ENCODE measurements at regions not wholly inside any gene's neighbourhood (a gene's known extent, or its start where the extent isn't known, plus 50 kb on each side); places are given as distances from the start of the nearest gene placed in this dataset.

GRCh38 chr6:109237077-109237985, 142.0 kb downstream of the CEP57L1 start:
- Histone ChIP-seq H3K4me3 (ENCODE audit: low read length) (peak overlapping the region; percentile 14), H3K27me3 (ENCODE audit: control insufficient read depth, insufficient read depth, low read length) (no peaks in the 10 kb centered on the region), H3K9ac (ENCODE audit: low read depth, low read length) (no peak overlapping the region), H3K36me3 (ENCODE audit: insufficient read depth, low read length) (no peaks in the 10 kb centered on the region), H3K9me3 (replicated peaks; ENCODE audit: low read length) (no peaks in the 10 kb centered on the region), H3K4me2 (ENCODE audit: low read length) (no peak overlapping the region), H3K4me1 (ENCODE audit: control insufficient read depth, insufficient read depth, low read length) (peaks cover 50% of the 10 kb centered on the region)

- no peaks in the 10 kb centered on the region for H3K9me3 ChIP-seq (replicated peaks; ENCODE audit: low read length)
- H3K4me3 ChIP-seq (ENCODE audit: low read length) = no peak overlapping the region
- no peaks in the 10 kb centered on the region for H3K36me3 ChIP-seq (ENCODE audit: insufficient read depth, low read length)
- H3K27me3 ChIP-seq (ENCODE audit: control insufficient read depth, insufficient read depth, low read length) = no peaks in the 10 kb centered on the region
- H3K9ac ChIP-seq (ENCODE audit: low read depth, low read length) = no peak overlapping the region
- peaks cover 52% of the 10 kb centered on the region for H3K4me1 ChIP-seq (ENCODE audit: control insufficient read depth, insufficient read depth, low read length)
- no peak overlapping the region for H3K4me2 ChIP-seq (ENCODE audit: low read length)
Observed at GRCh38 chr6:109236115-109237076, 141.1 kb downstream of the CEP57L1 start.

- no peak overlapping the region for H3K4me3 ChIP-seq (ENCODE audit: low read length)
- no peak overlapping the region for H3K9ac ChIP-seq (ENCODE audit: low read depth, low read length)
- H3K36me3 ChIP-seq (ENCODE audit: insufficient read depth, low read length) = no peaks in the 10 kb centered on the region
- H3K4me2 ChIP-seq (ENCODE audit: low read length) = no peak overlapping the region
- H3K4me1 ChIP-seq (ENCODE audit: control insufficient read depth, insufficient read depth, low read length) = peaks cover 44% of the 10 kb centered on the region
- no peaks in the 10 kb centered on the region for H3K9me3 ChIP-seq (replicated peaks; ENCODE audit: low read length)
- H3K27me3 ChIP-seq (ENCODE audit: control insufficient read depth, insufficient read depth, low read length) = no peaks in the 10 kb centered on the region
Observed at GRCh38 chr6:109235481-109236038, 140.3 kb downstream of the CEP57L1 start.

DNA sequence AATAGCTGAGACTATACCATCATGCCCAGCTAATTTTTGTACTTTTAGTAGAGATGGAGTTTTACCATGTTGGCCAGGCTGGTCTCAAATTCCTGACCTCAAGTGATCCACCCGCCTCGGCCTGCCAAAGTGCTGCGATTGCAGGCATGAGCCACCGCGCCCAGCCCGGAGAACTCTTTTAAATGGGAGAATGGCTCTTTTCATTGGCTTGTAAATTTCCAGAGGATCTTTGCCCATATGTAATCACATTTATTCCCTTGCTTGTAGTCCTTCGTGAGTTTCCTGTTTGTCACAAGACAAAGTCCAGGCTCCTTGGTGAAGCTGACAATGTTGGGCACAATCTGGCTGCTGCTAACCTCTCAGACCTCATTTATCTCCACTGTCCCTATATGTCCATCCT, 135.1 kb downstream of the CEP57L1 start:
- Histone ChIP-seq H3K4me1 (ENCODE audit: control insufficient read depth, insufficient read depth, low read length) (peaks cover 17% of the 10 kb centered on the region), H3K4me3 (ENCODE audit: low read length) (no peak overlapping the region), H3K9me3 (replicated peaks; ENCODE audit: low read length) (no peaks in the 10 kb centered on the region), H3K4me2 (ENCODE audit: low read length) (no peak overlapping the region), H3K27me3 (ENCODE audit: control insufficient read depth, insufficient read depth, low read length) (no peaks in the 10 kb centered on the region), H3K36me3 (ENCODE audit: insufficient read depth, low read length) (no peaks in the 10 kb centered on the region), H3K9ac (ENCODE audit: low read depth, low read length) (no peak overlapping the region)

DNA sequence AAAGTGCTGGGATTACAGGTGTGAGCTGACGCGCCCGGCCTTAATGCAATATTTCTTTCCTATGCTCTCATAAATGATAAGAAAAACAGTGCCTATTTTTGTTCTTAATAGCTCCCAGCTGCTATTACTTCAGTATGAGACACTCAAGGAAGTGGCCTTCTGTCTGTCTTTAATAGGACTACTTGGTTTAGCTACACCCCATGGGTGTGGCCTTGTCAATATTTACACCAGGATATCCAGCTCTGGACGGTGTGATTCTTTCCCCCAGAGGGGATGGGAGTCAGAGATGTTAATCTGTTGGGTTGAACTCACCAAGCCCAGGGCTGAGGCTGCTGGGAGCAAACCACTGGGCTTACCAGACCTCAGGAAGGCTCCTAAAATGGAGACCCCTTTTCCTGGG, 134.2 kb downstream of the CEP57L1 start:
- H3K9me3 ChIP-seq (replicated peaks; ENCODE audit: low read length) = no peaks in the 10 kb centered on the region
- H3K4me1 ChIP-seq (ENCODE audit: control insufficient read depth, insufficient read depth, low read length) = peaks cover 17% of the 10 kb centered on the region
- H3K4me3 ChIP-seq (ENCODE audit: low read length) = no peak overlapping the region
- no peak overlapping the region for H3K4me2 ChIP-seq (ENCODE audit: low read length)
- H3K36me3 ChIP-seq (ENCODE audit: insufficient read depth, low read length) = no peaks in the 10 kb centered on the region
- no peak overlapping the region for H3K9ac ChIP-seq (ENCODE audit: low read depth, low read length)
- H3K27me3 ChIP-seq (ENCODE audit: control insufficient read depth, insufficient read depth, low read length) = no peaks in the 10 kb centered on the region

DNA sequence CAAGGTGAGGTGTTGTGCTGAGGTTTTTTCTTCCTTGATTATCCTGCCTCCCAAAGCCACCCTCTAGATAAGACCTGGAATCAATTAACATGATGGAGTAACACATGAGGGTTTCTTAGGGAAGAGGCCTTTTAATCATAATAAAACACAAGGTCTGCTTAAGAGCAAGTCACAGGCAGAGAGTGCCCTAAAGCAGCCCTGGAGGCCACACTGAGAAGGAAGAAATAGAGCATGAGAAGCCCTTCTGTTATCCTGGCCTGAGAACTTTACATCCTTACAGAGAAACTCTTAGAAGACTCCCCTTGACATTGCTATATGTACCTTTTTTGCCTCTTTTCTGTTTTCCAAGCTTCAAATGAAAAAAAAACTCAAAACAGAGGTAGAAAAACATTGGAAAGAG, 132.3 kb downstream of the CEP57L1 start:
- Histone ChIP-seq H3K9ac (ENCODE audit: low read depth, low read length) (no peak overlapping the region), H3K4me1 (ENCODE audit: control insufficient read depth, insufficient read depth, low read length) (peaks cover 17% of the 10 kb centered on the region), H3K4me3 (ENCODE audit: low read length) (no peak overlapping the region), H3K36me3 (ENCODE audit: insufficient read depth, low read length) (no peaks in the 10 kb centered on the region), H3K27me3 (ENCODE audit: control insufficient read depth, insufficient read depth, low read length) (no peaks in the 10 kb centered on the region), H3K4me2 (ENCODE audit: low read length) (no peak overlapping the region), H3K9me3 (replicated peaks; ENCODE audit: low read length) (no peaks in the 10 kb centered on the region)

DNA sequence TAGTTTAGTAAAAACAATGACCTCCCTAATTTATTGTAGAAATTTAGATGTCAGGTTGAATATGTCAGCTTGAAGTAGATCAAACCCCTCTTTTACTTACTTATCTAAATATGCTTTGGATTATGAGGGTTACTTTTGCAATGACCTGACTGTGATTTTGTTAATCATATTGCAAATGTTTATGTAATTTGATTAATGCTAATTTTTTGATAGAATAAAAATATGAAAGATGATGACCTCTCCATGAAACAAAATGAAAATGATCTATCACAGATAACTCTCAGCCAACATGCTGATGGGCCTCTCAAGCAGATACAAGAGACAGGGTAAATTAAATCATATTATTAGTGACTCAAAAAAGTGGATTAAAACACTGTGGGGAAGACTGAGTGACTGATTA, 131.0 kb downstream of the CEP57L1 start:
- Histone ChIP-seq H3K27me3 (ENCODE audit: control insufficient read depth, insufficient read depth, low read length) (no peaks in the 10 kb centered on the region), H3K4me3 (ENCODE audit: low read length) (no peak overlapping the region), H3K4me1 (ENCODE audit: control insufficient read depth, insufficient read depth, low read length) (peaks cover 7% of the 10 kb centered on the region), H3K9ac (ENCODE audit: low read depth, low read length) (no peak overlapping the region), H3K9me3 (replicated peaks; ENCODE audit: low read length) (no peaks in the 10 kb centered on the region), H3K4me2 (ENCODE audit: low read length) (no peak overlapping the region), H3K36me3 (ENCODE audit: insufficient read depth, low read length) (no peaks in the 10 kb centered on the region)

GRCh38 chr6:109225946-109226345, 130.6 kb downstream of the CEP57L1 start:
- no peak overlapping the region for H3K4me2 ChIP-seq (ENCODE audit: low read length)
- peaks cover 7% of the 10 kb centered on the region for H3K4me1 ChIP-seq (ENCODE audit: control insufficient read depth, insufficient read depth, low read length)
- no peaks in the 10 kb centered on the region for H3K36me3 ChIP-seq (ENCODE audit: insufficient read depth, low read length)
- no peak overlapping the region for H3K4me3 ChIP-seq (ENCODE audit: low read length)
- no peak overlapping the region for H3K9ac ChIP-seq (ENCODE audit: low read depth, low read length)
- H3K27me3 ChIP-seq (ENCODE audit: control insufficient read depth, insufficient read depth, low read length) = no peaks in the 10 kb centered on the region
- H3K9me3 ChIP-seq (replicated peaks; ENCODE audit: low read length) = no peaks in the 10 kb centered on the region

DNA sequence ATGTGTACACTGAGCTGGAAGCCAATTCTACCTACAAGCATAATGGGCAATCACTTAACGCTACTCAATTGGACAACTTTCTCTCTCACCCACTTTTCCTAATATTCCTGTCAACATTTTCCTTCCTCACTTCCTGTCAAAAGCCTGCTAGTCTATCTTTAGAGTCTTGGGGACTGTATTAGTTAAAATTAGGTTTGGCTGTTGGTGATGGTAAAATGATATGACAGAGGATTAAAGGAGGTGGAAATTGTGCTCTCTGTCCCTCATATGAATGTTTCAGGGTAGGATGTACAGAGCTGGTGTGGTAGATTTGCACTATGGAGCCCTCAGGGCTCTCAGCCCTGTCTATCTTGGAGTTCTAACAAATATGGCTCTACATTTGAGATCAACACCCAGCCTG, 129.7 kb downstream of the CEP57L1 start:
- no peaks in the 10 kb centered on the region for H3K36me3 ChIP-seq (ENCODE audit: insufficient read depth, low read length)
- peaks cover 7% of the 10 kb centered on the region for H3K4me1 ChIP-seq (ENCODE audit: control insufficient read depth, insufficient read depth, low read length)
- no peak overlapping the region for H3K9ac ChIP-seq (ENCODE audit: low read depth, low read length)
- no peaks in the 10 kb centered on the region for H3K27me3 ChIP-seq (ENCODE audit: control insufficient read depth, insufficient read depth, low read length)
- H3K4me2 ChIP-seq (ENCODE audit: low read length) = no peak overlapping the region
- no peaks in the 10 kb centered on the region for H3K9me3 ChIP-seq (replicated peaks; ENCODE audit: low read length)
- no peak overlapping the region for H3K4me3 ChIP-seq (ENCODE audit: low read length)

DNA sequence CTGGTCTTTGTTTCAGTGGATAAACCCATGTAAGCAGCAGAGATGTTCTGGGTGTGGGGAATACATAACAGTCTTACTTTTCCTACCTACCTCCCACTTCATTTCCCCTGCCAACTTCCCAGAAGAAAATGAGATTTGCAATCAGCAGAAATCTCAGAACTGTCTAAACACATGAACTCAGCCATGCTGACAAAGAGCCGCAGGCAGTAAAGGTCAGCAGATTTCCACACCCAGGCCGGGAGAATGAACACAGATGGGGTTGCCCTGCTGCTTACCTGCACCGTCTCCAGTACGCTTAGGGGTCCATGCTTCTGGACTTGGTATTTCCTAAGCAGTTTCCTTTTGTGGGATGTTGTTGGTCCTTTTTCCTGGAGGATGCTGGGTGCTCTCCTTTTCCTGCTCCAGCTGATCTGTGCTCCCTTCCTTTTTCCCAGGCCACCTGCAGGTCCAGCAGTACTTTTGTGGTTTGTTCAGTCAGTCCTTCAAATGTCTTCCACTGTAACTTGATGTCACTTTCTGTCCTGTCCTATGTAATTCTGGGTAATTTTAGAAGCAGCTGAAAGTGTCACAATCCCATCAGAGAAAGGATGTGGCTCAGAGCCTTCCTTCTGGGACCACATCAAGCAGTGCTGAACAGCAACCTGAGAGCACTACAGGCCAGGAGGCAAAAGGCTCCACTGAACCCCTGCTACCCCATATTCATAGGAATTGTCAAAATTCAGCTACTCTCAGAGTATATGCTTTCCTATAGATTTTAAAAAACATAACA, 129.0 kb downstream of the CEP57L1 start:
- Histone ChIP-seq H3K9me3 (replicated peaks; ENCODE audit: low read length) (no peaks in the 10 kb centered on the region), H3K36me3 (ENCODE audit: insufficient read depth, low read length) (no peaks in the 10 kb centered on the region), H3K4me3 (ENCODE audit: low read length) (no peak overlapping the region), H3K9ac (ENCODE audit: low read depth, low read length) (no peak overlapping the region), H3K4me1 (ENCODE audit: control insufficient read depth, insufficient read depth, low read length) (peaks cover under 1% of the 10 kb centered on the region), H3K4me2 (ENCODE audit: low read length) (no peak overlapping the region), H3K27me3 (ENCODE audit: control insufficient read depth, insufficient read depth, low read length) (no peaks in the 10 kb centered on the region)

- Histone ChIP-seq H3K27me3 (ENCODE audit: control insufficient read depth, insufficient read depth, low read length) (no peaks in the 10 kb centered on the region), H3K36me3 (ENCODE audit: insufficient read depth, low read length) (no peaks in the 10 kb centered on the region), H3K4me1 (ENCODE audit: control insufficient read depth, insufficient read depth, low read length) (no peaks in the 10 kb centered on the region), H3K4me3 (ENCODE audit: low read length) (no peak overlapping the region), H3K9ac (ENCODE audit: low read depth, low read length) (no peak overlapping the region), H3K4me2 (ENCODE audit: low read length) (no peak overlapping the region), H3K9me3 (replicated peaks; ENCODE audit: low read length) (no peaks in the 10 kb centered on the region)
Observed at GRCh38 chr6:109222848-109223247, 127.5 kb downstream of the CEP57L1 start.
